H9 (cell line): ENCODE measurements at regions not wholly inside any gene's neighbourhood (a gene's known extent, or its start where the extent isn't known, plus 50 kb on each side); places are given as distances from the start of the nearest gene placed in this dataset.

Experiments
- DNase-seq: peaks from one replicate; pipeline ENCODE4 v3.0.0-alpha.2; 2017
- H2AFZ ChIP-seq: one replicate; pipeline ENCODE4 v1.6.1; 2013; ENCODE audit warnings: mild to moderate bottlenecking, low read length, control low read depth, moderate library complexity
- H2AK5ac ChIP-seq: 2 replicates; pipeline ENCODE4 v1.6.1; 2013; ENCODE audit warnings: low read length, control low read depth, mixed read lengths; ENCODE audit not compliant: insufficient read length
- H2BK120ac ChIP-seq: one replicate; pipeline ENCODE4 v1.6.1; 2013; ENCODE audit warnings: low read depth, mild to moderate bottlenecking, low read length, control low read depth, inconsistent platforms; ENCODE audit not compliant: poor library complexity, severe bottlenecking
- H2BK12ac ChIP-seq: 2 replicates; pipeline ENCODE4 v1.6.1; 2013; ENCODE audit warnings: low read length, control low read depth, mixed read lengths, low read depth; ENCODE audit not compliant: insufficient read length
- H2BK15ac ChIP-seq: 2 replicates; pipeline ENCODE4 v1.6.1; 2013; ENCODE audit warnings: low read depth, low read length, control low read depth
- H2BK20ac ChIP-seq: one replicate; pipeline ENCODE4 v1.6.1; 2013; ENCODE audit warnings: low read depth, mild to moderate bottlenecking, low read length, control low read depth, inconsistent platforms; ENCODE audit not compliant: poor library complexity, severe bottlenecking
- H2BK5ac ChIP-seq: 2 replicates; pipeline ENCODE4 v1.6.1; 2013; ENCODE audit warnings: low read length, control low read depth, mixed read lengths; ENCODE audit not compliant: insufficient read length
- H3K14ac ChIP-seq: 2 replicates; pipeline ENCODE4 v1.6.1; 2013; ENCODE audit warnings: low read length, control low read depth; ENCODE audit not compliant: insufficient read depth
- H3K18ac ChIP-seq: 2 replicates; pipeline ENCODE4 v1.6.1; 2013; ENCODE audit warnings: low read depth, mild to moderate bottlenecking, mixed read lengths, low read length, control low read depth; ENCODE audit not compliant: insufficient read length
- H3K23ac ChIP-seq: 2 replicates; pipeline ENCODE4 v1.6.1; 2013; ENCODE audit warnings: low read length, control low read depth, mixed read lengths, low read depth; ENCODE audit not compliant: insufficient read length
- H3K23me2 ChIP-seq: 2 replicates; pipeline ENCODE4 v1.6.1; 2013; ENCODE audit warnings: low read depth, mild to moderate bottlenecking, mixed read lengths, low read length, control low read depth; ENCODE audit not compliant: insufficient read length, poor library complexity, severe bottlenecking
- H3K27ac ChIP-seq: 2 replicates; pipeline ENCODE4 v1.5.1; 2013; ENCODE audit warnings: low read length, control low read depth, mixed read lengths, low read depth; ENCODE audit not compliant: insufficient read length
- H3K27me3 ChIP-seq: 2 replicates; pipeline ENCODE4 v1.6.1; 2013; ENCODE audit warnings: low read length, control low read depth, inconsistent platforms; ENCODE audit not compliant: insufficient read depth
- H3K4ac ChIP-seq: 2 replicates; pipeline ENCODE4 v1.6.1; 2013; ENCODE audit warnings: low read depth, mild to moderate bottlenecking, control low read depth, inconsistent platforms, low read length, moderate library complexity
- H3K4me1 ChIP-seq: 2 replicates; pipeline ENCODE4 v1.6.1; 2013; ENCODE audit warnings: low read length, control low read depth, inconsistent platforms; ENCODE audit not compliant: insufficient read depth
- H3K4me2 ChIP-seq: 2 replicates; pipeline ENCODE4 v1.6.1; 2013; ENCODE audit warnings: low read length, control low read depth, mixed read lengths; ENCODE audit not compliant: insufficient read length, insufficient read depth
- H3K56ac ChIP-seq: 2 replicates; pipeline ENCODE4 v1.6.1; 2013; ENCODE audit warnings: low read depth, mild to moderate bottlenecking, mixed read lengths, low read length, control low read depth; ENCODE audit not compliant: insufficient read length
- H3K79me1 ChIP-seq: 2 replicates; pipeline ENCODE4 v1.6.1; 2013; ENCODE audit warnings: low read depth, mild to moderate bottlenecking, moderate library complexity, low read length, control low read depth, inconsistent platforms; ENCODE audit not compliant: insufficient read depth, poor library complexity, severe bottlenecking
- H3K79me2 ChIP-seq: 2 replicates; pipeline ENCODE4 v1.6.1; 2013; ENCODE audit warnings: low read length, control low read depth, inconsistent platforms; ENCODE audit not compliant: insufficient read depth
- H3K9ac ChIP-seq: 2 replicates; pipeline ENCODE4 v1.6.1; 2013; ENCODE audit warnings: low read length, control low read depth, mixed read lengths; ENCODE audit not compliant: insufficient read length; ENCODE audit errors: extremely low read depth
- H3K9me3 ChIP-seq: one replicate; pipeline ENCODE4 v1.6.1; 2013; ENCODE audit warnings: low read depth, low read length, inconsistent platforms; ENCODE audit not compliant: control insufficient read depth
- H3T11ph ChIP-seq: one replicate; pipeline ENCODE4 v1.6.1; 2013; ENCODE audit warnings: mild to moderate bottlenecking, low read length, control low read depth, inconsistent platforms
- H4K20me1 ChIP-seq: one replicate; pipeline ENCODE4 v1.6.1; 2013; ENCODE audit not compliant: control insufficient read depth, insufficient read length, insufficient read depth
- H4K5ac ChIP-seq: 2 replicates; pipeline ENCODE4 v1.6.1; 2013; ENCODE audit warnings: low read depth, mild to moderate bottlenecking, mixed read lengths, low read length, control low read depth; ENCODE audit not compliant: insufficient read length
- H4K8ac ChIP-seq: replicated peaks from 2 replicates; pipeline ENCODE4 v1.6.1; 2013; ENCODE audit warnings: low read length, control low read depth, mixed read lengths, low read depth; ENCODE audit not compliant: insufficient read length
- H4K91ac ChIP-seq: 2 replicates; pipeline ENCODE4 v1.6.1; 2013; ENCODE audit warnings: low read depth, mild to moderate bottlenecking, moderate library complexity, mixed read lengths, low read length, control low read depth; ENCODE audit not compliant: insufficient read length
- H3K27ac Mint-ChIP-seq, 3 experiments: 2 replicates in 2 of 3; 3 replicates in 1 of 3; pipeline ENCODE4 v1.8.0; 2020 to 2021; ENCODE audit warnings: mixed read lengths in 3 of 3, mild to moderate bottlenecking in 1 of 3, moderate library complexity in 1 of 3
- H3K27me3 Mint-ChIP-seq: 2 replicates; pipeline ENCODE4 v1.8.0; 2021; ENCODE audit warnings: low read depth, mild to moderate bottlenecking, moderate library complexity, mixed read lengths
- H3K36me3 Mint-ChIP-seq, 3 experiments: 2 replicates in 2 of 3; 3 replicates in 1 of 3; pipeline ENCODE4 v1.8.0; 2020 to 2021; ENCODE audit warnings: low read depth in 3 of 3, mixed read lengths in 3 of 3; ENCODE audit not compliant: insufficient read depth in 1 of 3
- H3K4me1 Mint-ChIP-seq, 2 experiments: 2 replicates each; pipeline ENCODE4 v1.8.0; 2020; ENCODE audit warnings: mixed read lengths in 2 of 2
- H3K4me3 Mint-ChIP-seq, 2 experiments: 2 replicates in 1 of 2; 3 replicates in 1 of 2; pipeline ENCODE4 v1.8.0; 2020 to 2021; ENCODE audit warnings: mild to moderate bottlenecking in 2 of 2, mixed read lengths in 2 of 2, moderate library complexity in 1 of 2
- H3K9me3 Mint-ChIP-seq, 2 experiments: 2 replicates in 1 of 2; 3 replicates in 1 of 2; pipeline ENCODE4 v1.8.0; 2020; ENCODE audit warnings: mild to moderate bottlenecking in 2 of 2, mixed read lengths in 2 of 2, moderate library complexity in 1 of 2
- WGBS: extraction: QIAGEN DNeasy Blood & Tissue Kit; methylation state at CpG from one replicate; pipeline ENCODE4 v1.1.7; 2013; ENCODE audit warnings: missing lambda C conversion rate, low lambda C conversion rate, mixed read lengths; ENCODE audit not compliant: insufficient read length; ENCODE audit errors: extremely low coverage; 5-methylcytosine and 5-hydroxymethylcytosine counted together
- TF ChIP-seq, protein P1 (sequence below): fragments of 200-600 bp; sonication (generic); conservative IDR thresholded peaks from 3 replicates; pipeline ENCODE4 v1.8.0; 2021; ENCODE audit warnings: antibody characterized with exemption, mild to moderate bottlenecking

- Histone ChIP-seq H3K23me2 (no peaks in the 10 kb centered on the region), H4K20me1 (no peaks in the 10 kb centered on the region), H2BK15ac (no peak overlapping the region), H3K27ac (no peak overlapping the region), H2BK20ac (no peak overlapping the region), H3K79me1 (no peaks in the 10 kb centered on the region), H3K79me2 (no peaks in the 10 kb centered on the region), H3K9ac (no peak overlapping the region), H2BK120ac (no peak overlapping the region), H4K91ac (no peak overlapping the region), H3K4me2 (no peak overlapping the region), H2AFZ (no peak overlapping the region), H4K5ac (no peak overlapping the region), H3K18ac (no peak overlapping the region), H3K4me1 (no peaks in the 10 kb centered on the region), H2AK5ac (no peak overlapping the region), H3K27me3 (no peaks in the 10 kb centered on the region), H3K4ac (no peak overlapping the region), H3K23ac (no peak overlapping the region), H2BK5ac (no peak overlapping the region), H3K9me3 (no peaks in the 10 kb centered on the region), H2BK12ac (no peak overlapping the region), H3T11ph (no peak overlapping the region), H4K8ac (no peak overlapping the region), H3K56ac (no peak overlapping the region), H3K14ac (no peak overlapping the region)
- no CpG with 5 or more reads among the region's 1 CpG for WGBS
- no peak for DNase-seq
- H3K9me3 Mint-ChIP-seq: peaks cover 10 to 16% of the 10 kb centered on the region in 2 experiments
- TF ChIP-seq, protein P1, sequence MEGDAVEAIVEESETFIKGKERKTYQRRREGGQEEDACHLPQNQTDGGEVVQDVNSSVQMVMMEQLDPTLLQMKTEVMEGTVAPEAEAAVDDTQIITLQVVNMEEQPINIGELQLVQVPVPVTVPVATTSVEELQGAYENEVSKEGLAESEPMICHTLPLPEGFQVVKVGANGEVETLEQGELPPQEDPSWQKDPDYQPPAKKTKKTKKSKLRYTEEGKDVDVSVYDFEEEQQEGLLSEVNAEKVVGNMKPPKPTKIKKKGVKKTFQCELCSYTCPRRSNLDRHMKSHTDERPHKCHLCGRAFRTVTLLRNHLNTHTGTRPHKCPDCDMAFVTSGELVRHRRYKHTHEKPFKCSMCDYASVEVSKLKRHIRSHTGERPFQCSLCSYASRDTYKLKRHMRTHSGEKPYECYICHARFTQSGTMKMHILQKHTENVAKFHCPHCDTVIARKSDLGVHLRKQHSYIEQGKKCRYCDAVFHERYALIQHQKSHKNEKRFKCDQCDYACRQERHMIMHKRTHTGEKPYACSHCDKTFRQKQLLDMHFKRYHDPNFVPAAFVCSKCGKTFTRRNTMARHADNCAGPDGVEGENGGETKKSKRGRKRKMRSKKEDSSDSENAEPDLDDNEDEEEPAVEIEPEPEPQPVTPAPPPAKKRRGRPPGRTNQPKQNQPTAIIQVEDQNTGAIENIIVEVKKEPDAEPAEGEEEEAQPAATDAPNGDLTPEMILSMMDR: no peak
- H3K27ac Mint-ChIP-seq: no peak overlapping the region; a peak in 1 of 7 replicates
- H3K27me3 Mint-ChIP-seq: peaks cover 3% of the 10 kb centered on the region; the same call in 1 of the 2 replicates
- no peak overlapping the region for H3K4me3 Mint-ChIP-seq
- peaks cover 2 to 18% (median 5%) of the 10 kb centered on the region in 3 experiments; a peak in 6 of 7 replicates for H3K36me3 Mint-ChIP-seq
- peaks cover 8 to 10% of the 10 kb centered on the region in 2 experiments for H3K4me1 Mint-ChIP-seq
These were observed 179.9 kb upstream of the RORB start for GRCh38 chr9:74317235-74317634.
